ENCODE measurements at regions not wholly inside any gene's neighbourhood (a gene's known extent, or its start where the extent isn't known, plus 50 kb on each side); places are given as distances from the start of the nearest gene placed in this dataset.

DNA sequence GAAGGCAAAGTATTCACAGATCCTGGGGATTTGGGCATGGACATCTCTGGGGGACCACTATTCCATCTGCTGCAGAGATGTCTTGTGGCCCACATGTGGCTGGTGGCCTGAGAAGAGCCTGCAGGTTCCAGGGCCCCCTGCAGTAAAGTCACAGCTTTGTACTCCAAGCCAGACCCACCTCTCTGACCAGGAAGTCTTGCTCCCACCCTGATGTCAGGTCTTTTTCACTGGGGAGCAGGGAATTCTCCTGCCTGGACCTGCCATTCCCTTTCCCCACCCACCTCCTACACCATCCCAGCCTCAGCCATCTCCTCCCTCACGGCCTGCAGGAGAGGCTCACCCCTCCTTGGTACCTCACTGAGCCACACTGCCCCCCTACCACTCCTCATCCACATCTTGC is 211.8 kb downstream of the SMAD2 start:
- TF ChIP-seq EZH2 (IDR thresholded peaks at IDR 0.05), result no peak
- TF ChIP-seq, protein P1, sequence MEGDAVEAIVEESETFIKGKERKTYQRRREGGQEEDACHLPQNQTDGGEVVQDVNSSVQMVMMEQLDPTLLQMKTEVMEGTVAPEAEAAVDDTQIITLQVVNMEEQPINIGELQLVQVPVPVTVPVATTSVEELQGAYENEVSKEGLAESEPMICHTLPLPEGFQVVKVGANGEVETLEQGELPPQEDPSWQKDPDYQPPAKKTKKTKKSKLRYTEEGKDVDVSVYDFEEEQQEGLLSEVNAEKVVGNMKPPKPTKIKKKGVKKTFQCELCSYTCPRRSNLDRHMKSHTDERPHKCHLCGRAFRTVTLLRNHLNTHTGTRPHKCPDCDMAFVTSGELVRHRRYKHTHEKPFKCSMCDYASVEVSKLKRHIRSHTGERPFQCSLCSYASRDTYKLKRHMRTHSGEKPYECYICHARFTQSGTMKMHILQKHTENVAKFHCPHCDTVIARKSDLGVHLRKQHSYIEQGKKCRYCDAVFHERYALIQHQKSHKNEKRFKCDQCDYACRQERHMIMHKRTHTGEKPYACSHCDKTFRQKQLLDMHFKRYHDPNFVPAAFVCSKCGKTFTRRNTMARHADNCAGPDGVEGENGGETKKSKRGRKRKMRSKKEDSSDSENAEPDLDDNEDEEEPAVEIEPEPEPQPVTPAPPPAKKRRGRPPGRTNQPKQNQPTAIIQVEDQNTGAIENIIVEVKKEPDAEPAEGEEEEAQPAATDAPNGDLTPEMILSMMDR (IDR thresholded peaks at IDR 0.05), result no peak
